HG03064 (cell line): ENCODE measurements at regions not wholly inside any gene's neighbourhood (a gene's known extent, or its start where the extent isn't known, plus 50 kb on each side); places are given as distances from the start of the nearest gene placed in this dataset.
"Not testable (repeated sequence)": the region's sequence is repeated elsewhere in the genome, so short reads cannot be mapped to it uniquely, and the experiment has no call there.

Experiments used
- ATAC-seq: cut with Tn5 transposase; IDR thresholded peaks from one replicate; pipeline ENCODE4 v1.9.1; 2021; ENCODE audit warnings: low read depth; ENCODE audit not compliant: unreplicated experiment

DNA sequence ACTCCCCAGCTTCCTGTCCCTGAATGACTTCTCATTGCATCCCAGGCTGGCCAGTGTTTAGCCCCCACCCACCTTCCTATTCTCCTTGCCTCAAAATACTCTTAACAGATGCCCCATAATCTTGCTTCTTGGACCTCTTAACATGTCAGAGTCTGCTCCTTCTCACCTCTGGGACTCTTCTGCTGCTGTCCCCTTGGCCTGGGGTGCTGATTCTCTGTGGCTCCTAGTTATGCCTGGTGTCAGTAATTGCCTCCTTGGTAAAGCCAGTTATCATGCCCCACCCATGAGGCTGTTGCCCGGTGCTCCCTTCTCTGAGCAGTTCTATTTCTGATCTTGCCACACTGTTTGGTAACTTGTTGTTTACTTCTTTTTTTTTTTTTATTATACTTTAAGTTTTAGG is 256.8 kb downstream of the STIM2 start:
- ATAC-seq, result no peak

- no peak for ATAC-seq
These were observed 258.6 kb downstream of the STIM2 start for GRCh38 chr4:27119239-27119638.

- no peak for ATAC-seq
These were observed 261.2 kb downstream of the STIM2 start for GRCh38 chr4:27121830-27122229.

DNA sequence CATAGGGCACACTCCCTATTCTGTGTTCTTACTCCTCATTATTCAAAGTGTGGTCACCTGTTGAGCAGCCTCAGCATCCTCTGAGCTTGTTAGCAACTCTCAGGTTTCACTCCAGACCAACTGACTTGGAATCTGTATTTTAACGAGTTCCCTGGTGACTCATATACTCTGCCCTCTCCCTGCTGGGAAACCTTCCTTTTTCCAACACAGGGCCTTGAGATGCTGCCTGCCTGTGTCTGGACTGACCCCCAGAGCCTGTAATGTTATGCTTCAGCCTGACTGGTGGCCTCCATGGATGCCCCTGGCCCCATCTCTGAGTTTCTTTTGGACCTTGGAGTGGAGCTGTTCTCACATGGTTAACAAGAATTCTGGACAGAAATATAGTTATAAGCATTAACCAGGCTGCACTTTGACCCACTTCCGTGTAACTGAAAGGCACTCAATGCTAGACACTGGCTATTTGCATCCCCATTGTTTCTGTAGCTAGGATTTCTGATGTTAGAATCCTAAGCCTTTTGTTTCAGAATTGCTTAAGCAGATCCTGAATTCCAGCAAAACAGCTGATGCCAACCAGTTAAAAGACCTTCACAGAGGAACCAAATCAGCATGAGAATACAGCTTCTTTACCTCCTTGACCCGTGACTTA is 262.6 kb downstream of the STIM2 start:
- no peak for ATAC-seq

GRCh38 chr4:27123769-27124124 is 263.1 kb downstream of the STIM2 start:
- ATAC-seq, result no peak

GRCh38 chr4:27126895-27127294 is 266.3 kb downstream of the STIM2 start:
- ATAC-seq, result not testable (repeated sequence)

- ATAC-seq, result no peak
These were observed 267.8 kb downstream of the STIM2 start for GRCh38 chr4:27128443-27128842.

- ATAC-seq, result no peak
These were observed 269.3 kb downstream of the STIM2 start for GRCh38 chr4:27129871-27130366.

GRCh38 chr4:27132497-27132896 is 271.9 kb downstream of the STIM2 start:
- ATAC-seq, result no peak

GRCh38 chr4:27140486-27140885 is 279.8 kb downstream of the STIM2 start:
- no peak for ATAC-seq

DNA sequence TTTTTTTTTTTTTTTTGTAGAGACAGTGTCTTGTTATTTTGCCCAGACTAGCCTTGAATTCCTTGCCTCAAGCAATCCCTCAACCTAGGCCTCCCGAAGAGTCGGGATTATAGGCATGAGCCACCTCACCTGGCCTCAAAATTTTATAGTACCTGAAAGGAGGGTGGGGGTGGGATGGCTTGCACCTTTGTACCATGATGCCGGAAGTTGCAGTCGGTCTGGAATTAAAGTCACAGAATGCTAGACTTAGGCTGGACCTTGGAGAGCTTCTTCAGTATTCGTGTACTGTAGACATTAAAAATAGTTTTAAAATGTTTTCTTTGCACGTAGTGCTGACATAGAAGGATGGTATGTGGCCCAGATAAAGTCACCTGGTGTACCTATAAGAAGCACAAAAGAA is 280.9 kb downstream of the STIM2 start:
- ATAC-seq, result no peak

- no peak for ATAC-seq
These were observed 282.2 kb downstream of the STIM2 start for GRCh38 chr4:27142841-27143240.

DNA sequence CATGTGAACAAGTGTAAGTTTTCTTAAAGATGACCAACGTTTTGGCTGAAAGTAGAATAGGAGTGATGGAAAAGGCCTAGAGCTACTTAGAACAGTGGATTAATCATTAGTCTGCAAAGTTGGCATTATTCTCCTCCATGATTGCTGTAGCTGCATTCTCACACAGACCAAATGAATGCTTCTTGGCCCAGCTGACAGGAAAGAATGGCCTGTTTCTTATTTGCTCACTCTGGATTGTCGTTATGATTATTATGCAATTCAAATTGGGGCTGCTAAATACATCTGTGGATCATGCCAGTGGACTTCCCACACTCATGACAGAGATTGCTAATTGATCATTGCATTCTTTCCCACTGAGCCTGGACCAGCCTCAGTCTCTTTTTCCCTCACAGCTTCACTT is 285.0 kb downstream of the STIM2 start:
- no peak for ATAC-seq

DNA sequence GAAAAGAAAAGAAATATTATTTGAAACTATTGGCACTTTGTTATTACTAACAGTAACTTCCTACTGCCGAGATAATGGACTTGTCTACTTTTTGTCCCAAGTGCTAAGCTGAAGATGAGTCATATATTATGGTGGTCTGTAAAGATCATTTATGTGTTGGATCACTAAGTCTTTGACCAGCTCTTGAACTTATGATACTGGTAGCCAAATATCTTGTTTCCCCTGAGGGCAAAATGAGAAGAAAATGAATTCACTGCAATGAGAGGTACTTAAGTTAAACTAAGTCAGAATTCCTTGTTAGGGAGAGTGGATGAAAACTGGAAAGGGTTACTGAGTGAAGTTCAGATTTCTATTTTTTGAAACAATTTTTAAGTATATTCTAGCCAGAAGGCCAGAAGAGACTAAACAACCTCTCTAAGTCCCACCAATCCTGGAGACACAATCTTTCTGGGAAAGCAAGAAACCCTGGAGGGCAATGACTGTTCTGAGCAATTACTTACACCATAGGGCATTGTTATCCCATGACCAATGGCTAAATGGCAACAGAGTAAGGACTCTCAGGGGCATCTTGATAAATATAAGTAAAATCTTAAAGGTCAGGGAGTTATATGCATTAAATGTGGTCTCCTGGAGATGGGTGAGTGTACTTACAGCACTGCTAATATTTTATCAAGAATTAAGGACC is 287.7 kb downstream of the STIM2 start:
- ATAC-seq, result no peak

- ATAC-seq, result no peak
These were observed 289.0 kb downstream of the STIM2 start for GRCh38 chr4:27149541-27150212.

DNA sequence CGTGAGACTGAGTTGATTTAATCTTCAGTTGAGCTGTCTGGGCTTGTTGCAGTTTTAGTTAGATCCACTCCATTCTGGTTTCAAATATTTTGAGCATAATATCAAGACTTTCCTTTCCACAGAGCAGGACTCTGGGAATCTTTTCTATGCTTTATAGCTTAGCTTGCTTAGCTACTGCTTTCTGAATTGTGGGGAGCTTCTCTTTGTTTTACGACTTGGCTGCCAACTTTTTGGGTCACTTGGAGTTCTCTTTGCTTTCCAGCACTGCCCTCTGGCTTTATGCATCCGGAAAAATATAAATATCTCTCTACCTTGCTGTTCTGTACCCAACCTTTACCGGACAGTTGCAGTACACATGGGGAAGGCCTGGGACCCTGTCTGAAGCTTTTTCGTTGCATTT is 292.1 kb downstream of the STIM2 start:
- ATAC-seq, result no peak

- no peak for ATAC-seq
These were observed 294.1 kb downstream of the STIM2 start for GRCh38 chr4:27154706-27155105.

GRCh38 chr4:27161191-27161590 is 300.6 kb downstream of the STIM2 start:
- no peak for ATAC-seq

DNA sequence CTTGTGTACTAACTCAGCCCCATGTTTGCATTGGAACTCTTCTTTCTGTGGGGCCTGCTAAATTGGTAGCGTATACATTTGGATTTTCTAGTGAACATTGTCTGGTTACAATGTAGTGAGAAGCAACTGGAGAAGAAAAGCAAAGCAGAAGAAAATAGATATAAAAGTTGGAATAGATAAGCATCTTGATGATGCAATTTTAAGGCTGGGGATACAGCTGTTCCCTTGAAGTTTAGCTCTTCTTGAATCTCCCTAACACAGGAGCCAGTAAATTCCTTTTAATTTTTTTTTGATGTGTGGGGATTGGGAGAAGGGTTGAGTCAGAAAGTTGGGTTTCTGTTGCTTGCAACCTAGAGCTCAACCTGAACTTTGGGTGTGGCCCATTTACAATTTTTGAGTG is 308.1 kb downstream of the STIM2 start:
- no peak for ATAC-seq

DNA sequence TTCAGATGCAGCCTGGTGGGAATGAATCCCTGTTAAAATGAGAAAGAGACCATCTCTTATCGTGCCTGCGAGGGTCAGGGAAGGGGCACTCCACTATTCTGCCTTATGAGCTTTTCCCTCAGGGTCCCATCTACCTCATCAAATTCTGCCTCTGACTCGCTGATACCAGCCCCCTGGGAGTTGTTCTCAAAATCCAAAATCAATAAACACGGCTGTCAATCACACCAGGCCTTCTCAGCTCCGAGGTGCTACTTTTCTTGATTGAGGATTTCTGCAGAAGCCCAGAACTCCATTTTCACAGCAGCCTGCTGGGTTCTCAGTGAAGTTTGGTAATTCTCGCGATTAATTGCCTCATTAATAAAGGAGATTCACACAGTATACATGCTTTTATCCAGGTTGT is 312.6 kb downstream of the STIM2 start:
- ATAC-seq, result no peak

DNA sequence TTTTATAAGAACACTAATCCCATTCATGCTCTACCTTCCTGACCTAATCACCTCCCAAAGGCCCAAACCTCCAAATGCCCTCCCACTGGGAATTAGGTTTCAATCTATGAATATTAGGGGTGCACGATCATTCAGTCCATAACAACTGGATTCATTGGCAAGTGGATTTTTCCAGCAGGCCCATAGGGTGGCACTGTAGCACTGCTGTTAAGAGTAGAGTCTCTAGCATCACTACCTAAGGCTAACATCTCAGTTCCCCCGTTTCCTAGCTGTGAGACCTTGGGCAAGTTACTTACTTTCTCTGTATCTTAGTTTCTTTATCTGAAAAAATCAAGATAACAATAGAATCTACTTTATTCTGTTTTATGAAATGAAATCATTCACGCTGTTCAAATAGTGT is 315.8 kb downstream of the STIM2 start:
- ATAC-seq, result no peak

DNA sequence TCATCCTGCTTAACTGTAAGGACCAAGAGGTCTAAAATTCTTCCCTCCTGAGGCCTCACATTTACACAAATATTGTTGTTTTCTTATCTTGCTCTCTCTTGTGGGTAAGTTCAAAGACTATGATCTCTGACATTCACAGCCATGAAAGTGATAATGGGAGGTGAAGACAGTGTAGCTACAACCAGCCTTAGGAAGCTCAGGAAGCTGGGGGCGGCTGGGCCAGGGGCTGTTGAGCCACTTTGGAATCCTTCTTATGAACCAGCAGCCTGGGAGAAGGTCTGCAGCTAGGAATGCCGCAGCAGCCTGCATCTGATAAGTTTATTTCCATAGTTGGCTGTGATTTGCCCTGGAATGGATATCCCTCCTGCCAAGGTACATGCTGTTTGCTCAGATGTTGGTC is 316.2 kb downstream of the STIM2 start:
- ATAC-seq, result no peak
